Stimulated activated naive CD8-positive, alpha-beta T cell treated with anti-CD3 and anti-CD28 coated beads, Interleukin-15, Interleukin-2, amounts not matched to agents 100 ng/mL and 50 ng/mL, for 24 hours (primary cell): ENCODE measurements at regions not wholly inside any gene's neighbourhood (a gene's known extent, or its start where the extent isn't known, plus 50 kb on each side); places are given as distances from the start of the nearest gene placed in this dataset.

ENCODE experiments used
- H3K27ac Mint-ChIP-seq: one replicate; pipeline ENCODE4 v1.8.0; 2021; ENCODE audit warnings: mild to moderate bottlenecking, mixed read lengths
- H3K27me3 Mint-ChIP-seq: one replicate; pipeline ENCODE4 v1.8.0; 2021; ENCODE audit warnings: mixed read lengths
- H3K36me3 Mint-ChIP-seq: one replicate; pipeline ENCODE4 v1.8.0; 2021; ENCODE audit warnings: low read depth, mixed read lengths
- H3K4me1 Mint-ChIP-seq: one replicate; pipeline ENCODE4 v1.8.0; 2021; ENCODE audit warnings: low read depth, mixed read lengths
- H3K4me3 Mint-ChIP-seq: one replicate; pipeline ENCODE4 v1.8.0; 2021; ENCODE audit warnings: mild to moderate bottlenecking, mixed read lengths
- H3K9me3 Mint-ChIP-seq: one replicate; pipeline ENCODE4 v1.8.0; 2021; ENCODE audit warnings: mixed read lengths

DNA sequence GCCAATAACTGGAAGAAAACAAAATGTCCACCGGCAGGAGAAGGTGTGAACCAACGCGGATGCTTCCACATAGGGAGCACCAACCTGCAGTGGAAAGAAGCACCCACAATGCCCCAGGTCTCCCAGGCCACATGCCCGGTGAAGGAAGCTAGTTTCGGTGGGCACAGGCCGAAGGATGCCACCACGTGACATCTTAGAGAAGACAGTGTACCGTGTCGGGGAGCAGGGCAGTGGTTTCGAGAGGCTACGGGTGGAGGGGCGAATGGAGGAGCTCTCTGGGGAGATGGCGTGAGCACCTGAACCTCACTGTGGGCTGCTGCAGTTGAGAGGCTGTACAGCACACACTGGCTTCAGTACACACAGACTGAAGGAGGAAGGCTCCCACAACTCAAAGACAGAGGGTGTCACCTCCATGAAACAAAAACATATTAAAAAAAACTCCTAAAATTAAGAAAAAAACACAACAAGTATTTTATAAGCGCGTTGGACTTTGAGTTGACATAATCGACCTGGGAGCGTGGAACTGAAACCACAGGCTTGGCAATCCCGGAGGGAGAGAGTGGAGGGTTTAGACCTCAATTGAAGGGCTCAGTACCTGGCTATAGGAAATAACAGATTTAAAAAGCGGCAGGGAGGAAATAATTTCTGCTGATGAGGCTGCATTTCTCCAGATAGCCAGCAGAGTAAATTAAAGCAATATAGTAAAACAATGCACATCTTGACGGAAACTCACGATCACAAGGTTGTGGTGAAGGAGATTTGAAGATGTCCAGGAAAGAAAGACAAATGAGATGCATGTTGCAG, 160.1 kb downstream of the RTP5 start:
- no peaks in the 10 kb centered on the region for H3K9me3 Mint-ChIP-seq
- peaks cover 23% of the 10 kb centered on the region for H3K27me3 Mint-ChIP-seq
- no peak overlapping the region for H3K4me3 Mint-ChIP-seq
- peaks cover 38% of the 10 kb centered on the region for H3K4me1 Mint-ChIP-seq
- peaks cover 6% of the 10 kb centered on the region for H3K36me3 Mint-ChIP-seq
- H3K27ac Mint-ChIP-seq = peak overlapping the region; percentile 52

DNA sequence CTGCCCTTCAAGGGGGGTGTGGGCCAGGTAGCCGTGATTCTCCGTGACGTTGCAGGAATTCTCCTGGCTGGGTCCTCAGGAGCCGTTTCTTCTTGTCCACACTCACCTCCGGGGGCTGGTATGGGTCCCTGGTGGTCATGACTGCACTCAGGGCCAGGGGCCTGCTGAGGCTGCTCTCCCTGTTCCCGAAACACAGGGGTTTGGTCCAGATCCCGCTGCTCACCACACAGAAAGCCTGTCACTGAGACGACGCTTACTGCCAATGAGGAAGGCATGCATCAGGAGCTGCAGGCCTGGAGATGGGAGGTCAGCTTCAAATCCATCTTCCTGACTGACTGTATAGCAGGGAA, 160.7 kb downstream of the RTP5 start:
- H3K27ac Mint-ChIP-seq = no peak overlapping the region
- H3K9me3 Mint-ChIP-seq = no peaks in the 10 kb centered on the region
- peaks cover 38% of the 10 kb centered on the region for H3K4me1 Mint-ChIP-seq
- H3K36me3 Mint-ChIP-seq = peaks cover under 1% of the 10 kb centered on the region
- peaks cover 19% of the 10 kb centered on the region for H3K27me3 Mint-ChIP-seq
- no peak overlapping the region for H3K4me3 Mint-ChIP-seq

DNA sequence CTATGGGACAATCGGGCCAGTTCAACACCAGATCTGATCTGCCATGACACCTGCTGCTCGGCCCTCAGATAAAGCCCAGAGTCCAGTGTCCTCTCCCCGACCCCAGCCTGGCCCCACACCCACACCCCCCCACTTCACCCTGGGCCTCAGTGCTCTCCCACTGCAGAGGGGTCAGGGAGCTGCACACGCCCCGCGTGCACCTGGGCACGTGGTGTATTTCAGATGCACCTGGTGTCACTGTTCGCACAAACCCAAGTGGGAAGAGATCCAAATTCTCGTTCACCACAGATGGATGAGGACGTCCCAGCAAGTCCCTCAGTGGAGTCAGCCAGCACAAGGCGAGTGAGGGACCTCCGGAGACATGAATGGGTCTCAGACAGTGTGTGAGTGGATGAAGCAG, 161.3 kb downstream of the RTP5 start:
- H3K9me3 Mint-ChIP-seq = no peaks in the 10 kb centered on the region
- no peaks in the 10 kb centered on the region for H3K36me3 Mint-ChIP-seq
- peaks cover 38% of the 10 kb centered on the region for H3K4me1 Mint-ChIP-seq
- H3K4me3 Mint-ChIP-seq = peak overlapping the region; percentile 73
- peaks cover 17% of the 10 kb centered on the region for H3K27me3 Mint-ChIP-seq
- H3K27ac Mint-ChIP-seq = no peak overlapping the region

DNA sequence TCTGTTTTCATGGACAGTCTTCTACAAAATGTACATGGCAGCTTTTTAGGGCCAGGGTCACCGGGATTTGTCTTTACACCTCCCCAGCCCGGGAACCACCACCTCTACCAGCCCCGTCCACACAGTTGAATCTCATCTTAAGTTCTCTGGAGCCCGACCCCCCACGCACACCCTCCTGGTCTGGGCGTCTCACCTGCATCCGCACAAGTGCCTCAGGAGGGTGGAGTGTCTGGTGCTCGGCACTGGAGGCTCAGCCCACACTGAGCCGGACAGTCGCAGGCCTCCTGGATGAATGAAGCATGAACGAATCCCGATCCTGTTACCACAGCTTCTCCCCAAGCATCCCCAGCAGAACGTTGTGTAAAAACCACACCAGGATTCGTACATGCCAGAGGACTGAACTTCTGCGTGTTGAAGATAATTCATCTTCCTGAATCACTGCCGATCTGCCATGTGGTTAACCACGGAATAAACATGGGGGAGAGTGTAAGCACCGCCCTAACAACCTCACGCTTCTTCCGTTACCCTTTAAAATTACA, 162.0 kb downstream of the RTP5 start:
- peak overlapping the region; percentile 73 for H3K27ac Mint-ChIP-seq

DNA sequence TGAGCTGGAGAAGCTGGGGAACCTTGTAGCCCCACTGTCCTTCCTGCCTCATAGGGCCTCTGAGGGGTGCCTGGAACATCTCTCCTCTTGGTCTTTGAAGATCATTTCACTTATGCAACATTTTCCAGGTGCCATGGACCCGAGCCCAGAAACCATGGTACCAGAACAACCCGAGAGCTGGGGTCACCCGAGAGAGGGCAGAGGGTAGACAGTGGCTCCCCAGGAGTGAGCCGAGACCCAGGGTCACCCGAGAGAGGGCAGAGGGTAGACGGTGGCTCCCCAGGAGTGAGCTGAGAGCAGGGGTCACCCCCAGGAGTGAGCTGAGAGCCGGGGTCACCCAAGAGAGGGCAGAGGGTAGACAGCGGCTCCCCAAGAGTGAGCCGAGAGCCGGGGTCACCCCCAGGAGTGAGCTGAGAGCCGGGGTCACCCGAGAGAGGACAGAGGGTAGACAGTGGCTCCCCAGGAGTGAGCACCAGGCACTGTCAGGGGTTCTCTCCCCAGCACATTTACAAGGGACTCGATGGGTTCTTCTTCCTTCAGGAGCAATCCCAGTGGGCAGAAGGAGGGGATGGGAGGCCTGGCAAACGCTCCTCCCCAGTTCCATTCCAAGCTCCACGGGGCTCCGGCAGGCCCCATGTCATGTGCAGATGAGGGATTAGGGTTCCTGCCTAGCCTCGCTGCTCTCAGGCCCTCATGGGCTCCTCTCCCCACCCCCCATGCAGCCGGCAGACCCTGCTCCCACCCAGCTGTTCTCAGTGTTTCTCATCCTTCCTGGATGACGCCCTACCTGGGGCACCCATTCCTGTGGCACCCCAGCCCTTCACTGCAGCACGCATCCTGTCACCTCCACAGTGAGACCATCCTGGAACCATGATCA, 163.5 kb downstream of the RTP5 start:
- no peaks in the 10 kb centered on the region for H3K36me3 Mint-ChIP-seq
- H3K27me3 Mint-ChIP-seq = peaks cover 17% of the 10 kb centered on the region
- peaks cover 38% of the 10 kb centered on the region for H3K4me1 Mint-ChIP-seq
- H3K4me3 Mint-ChIP-seq = no peak overlapping the region
- H3K9me3 Mint-ChIP-seq = no peaks in the 10 kb centered on the region
- no peak overlapping the region for H3K27ac Mint-ChIP-seq

More for the DNA sequence above, 162.0 kb downstream of the RTP5 start:
- H3K36me3 Mint-ChIP-seq = no peaks in the 10 kb centered on the region
- peaks cover 38% of the 10 kb centered on the region for H3K4me1 Mint-ChIP-seq
- H3K9me3 Mint-ChIP-seq = no peaks in the 10 kb centered on the region
- H3K27me3 Mint-ChIP-seq = peaks cover 17% of the 10 kb centered on the region
- peak overlapping the region; percentile 73 for H3K4me3 Mint-ChIP-seq

DNA sequence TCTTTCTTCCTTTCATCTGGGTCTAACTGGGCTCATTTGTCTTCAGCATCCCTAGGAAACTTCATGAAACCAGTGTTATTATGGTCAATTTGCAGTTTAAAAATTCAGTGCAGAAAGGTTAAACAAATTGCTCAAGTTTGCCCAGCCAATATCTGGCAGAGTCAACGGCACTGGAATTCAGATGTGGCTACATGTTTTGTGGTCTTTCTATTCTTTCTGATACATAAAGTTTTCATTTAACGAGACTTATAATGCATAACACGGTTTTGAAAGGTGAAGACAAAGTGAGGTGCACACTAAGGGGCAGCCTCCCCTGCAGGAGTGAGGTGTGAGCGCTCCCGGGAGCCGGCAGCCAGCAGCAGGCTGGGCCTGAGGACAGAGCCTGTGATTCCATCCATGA, 164.6 kb downstream of the RTP5 start:
- Mint-ChIP-seq H3K36me3 (no peaks in the 10 kb centered on the region), H3K27me3 (peaks cover 17% of the 10 kb centered on the region), H3K27ac (no peak overlapping the region), H3K4me3 (no peak overlapping the region), H3K9me3 (no peaks in the 10 kb centered on the region), H3K4me1 (peaks cover 37% of the 10 kb centered on the region)

DNA sequence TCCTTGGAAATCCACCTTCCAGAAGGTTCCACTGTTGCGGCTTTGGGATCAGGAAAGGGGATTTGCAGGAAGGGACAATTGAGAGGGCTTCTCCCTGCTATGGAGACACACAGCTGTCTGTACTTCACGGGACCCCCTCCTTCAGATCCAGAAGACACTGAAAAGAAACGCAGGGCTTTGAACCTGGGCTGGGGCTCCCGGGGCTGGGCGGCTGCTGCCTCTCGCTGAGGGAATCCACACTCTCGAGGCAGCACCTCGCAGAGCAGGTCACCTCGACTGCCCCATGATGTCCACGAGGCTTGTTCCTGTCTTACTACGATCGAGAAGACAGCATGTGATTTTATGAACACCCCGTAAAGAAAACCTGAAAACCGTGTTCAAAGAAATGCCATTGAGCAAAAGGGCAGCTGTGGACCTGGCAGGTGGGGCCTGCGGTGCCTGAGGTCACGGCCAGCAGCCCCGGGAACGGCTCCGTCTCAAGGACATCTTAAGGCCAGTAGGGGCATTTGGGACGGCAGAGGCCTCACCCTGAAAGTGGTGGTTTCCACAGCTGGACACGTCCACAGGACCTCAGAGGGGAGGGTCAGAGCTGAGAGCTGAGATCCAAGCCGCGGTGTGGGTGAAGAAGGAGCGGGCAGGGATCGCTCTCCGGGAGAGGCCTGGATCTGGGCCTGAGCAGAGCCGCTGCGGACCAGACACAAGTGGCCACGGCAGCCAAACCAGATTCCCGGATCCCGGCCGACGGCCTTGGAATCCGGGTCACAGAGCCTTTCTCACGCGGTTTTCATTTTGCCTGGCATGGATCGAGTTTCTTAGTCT, 165.7 kb downstream of the RTP5 start:
- Mint-ChIP-seq H3K4me3 (no peak overlapping the region), H3K4me1 (peaks cover 29% of the 10 kb centered on the region), H3K27me3 (peaks cover 17% of the 10 kb centered on the region), H3K27ac (no peak overlapping the region), H3K36me3 (no peaks in the 10 kb centered on the region), H3K9me3 (no peaks in the 10 kb centered on the region)

DNA sequence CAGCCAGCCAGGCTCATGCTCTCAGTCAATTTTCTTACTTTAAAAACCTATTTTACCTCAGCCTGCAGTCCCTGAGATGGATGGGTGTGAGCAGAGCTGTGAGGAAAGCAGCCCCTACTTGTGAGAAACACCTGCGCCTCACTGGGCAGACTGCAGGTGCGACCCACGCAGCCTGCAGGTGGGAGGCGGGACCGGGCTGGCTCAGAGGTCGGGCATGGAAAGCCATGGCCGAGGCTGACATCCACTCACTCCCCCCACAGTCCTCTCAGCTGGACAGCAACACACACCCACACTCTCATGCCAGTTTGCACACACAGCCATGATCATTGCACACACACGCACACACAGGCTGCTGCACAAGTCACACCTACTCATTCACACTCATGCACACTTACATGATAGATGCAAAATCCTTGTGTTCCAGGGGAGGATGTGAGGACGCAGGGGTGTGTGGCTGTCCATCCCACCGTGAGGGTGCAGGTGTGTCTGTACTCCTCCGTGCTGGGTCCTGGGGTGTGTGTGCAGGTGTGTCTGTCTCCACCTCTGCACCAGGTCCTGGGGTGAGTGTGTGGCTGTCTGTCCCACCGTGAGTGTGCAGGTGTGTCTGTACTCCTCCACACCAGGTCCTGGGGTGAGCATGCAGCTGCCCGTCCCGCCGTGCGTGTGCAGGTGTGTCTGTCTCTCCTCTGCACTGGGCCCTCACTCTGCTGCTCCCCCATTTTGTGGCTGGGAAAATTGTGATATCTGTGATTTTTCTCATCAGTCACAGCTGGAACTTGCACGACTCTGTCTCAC, 166.5 kb downstream of the RTP5 start:
- peaks cover 12% of the 10 kb centered on the region for H3K27me3 Mint-ChIP-seq
- no peaks in the 10 kb centered on the region for H3K9me3 Mint-ChIP-seq
- peaks cover 21% of the 10 kb centered on the region for H3K4me1 Mint-ChIP-seq
- no peak overlapping the region for H3K4me3 Mint-ChIP-seq
- no peak overlapping the region for H3K27ac Mint-ChIP-seq
- H3K36me3 Mint-ChIP-seq = no peaks in the 10 kb centered on the region

DNA sequence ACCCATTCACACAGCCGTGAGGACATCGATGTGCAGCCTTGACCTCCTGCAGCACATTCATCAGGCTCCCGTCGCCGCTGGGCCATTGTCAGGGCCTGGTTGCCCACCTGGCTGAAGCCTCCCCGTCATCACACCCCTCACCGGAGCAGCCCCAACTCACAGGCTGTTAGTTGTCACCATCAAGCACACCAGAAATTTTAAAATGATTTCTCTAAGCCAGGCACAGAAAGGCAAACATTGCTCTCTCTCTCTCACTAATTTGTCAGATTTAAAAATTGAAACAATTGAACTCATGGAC, 167.1 kb downstream of the RTP5 start:
- Mint-ChIP-seq H3K4me1 (peaks cover 15% of the 10 kb centered on the region), H3K27me3 (peaks cover 11% of the 10 kb centered on the region), H3K27ac (no peak overlapping the region), H3K9me3 (no peaks in the 10 kb centered on the region), H3K4me3 (no peak overlapping the region), H3K36me3 (no peaks in the 10 kb centered on the region)

DNA sequence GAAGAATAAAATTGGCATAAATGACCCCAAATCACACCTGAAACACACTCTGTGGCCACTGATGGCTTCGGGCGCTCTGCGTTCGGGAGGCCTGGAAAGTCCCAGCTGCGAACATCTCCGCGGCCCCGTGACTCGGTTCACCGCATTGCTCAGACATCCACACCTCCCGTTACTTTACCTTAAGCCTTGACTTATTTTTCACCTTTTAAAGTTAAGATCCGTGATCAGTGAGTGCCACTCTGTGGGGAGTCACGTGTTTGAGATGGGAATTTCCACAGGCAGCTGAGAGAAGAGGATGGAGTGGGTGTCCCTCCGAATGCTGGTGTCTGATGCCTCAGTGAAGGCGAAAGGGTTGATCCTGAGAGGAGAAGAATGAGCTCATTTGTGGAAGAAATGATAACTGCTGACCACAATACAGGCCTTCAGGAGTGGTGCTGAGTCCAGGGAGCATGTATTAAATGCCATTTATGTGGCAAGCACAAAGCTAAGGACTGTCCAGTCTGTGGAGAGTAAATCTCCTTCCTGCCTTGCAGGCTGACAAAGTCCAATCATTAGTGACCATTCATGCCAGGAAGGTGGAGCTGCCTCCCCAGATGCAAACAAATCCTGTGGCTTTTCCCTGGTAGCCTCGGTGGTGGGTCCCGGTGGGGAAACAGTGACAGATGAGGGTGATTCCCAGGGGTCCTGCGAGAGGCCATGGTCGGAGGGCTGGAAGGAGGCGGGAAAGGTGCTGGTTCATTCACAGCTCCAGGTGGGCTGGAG, 168.8 kb downstream of the RTP5 start:
- Mint-ChIP-seq H3K27me3 (peaks cover 12% of the 10 kb centered on the region), H3K4me3 (no peak overlapping the region), H3K9me3 (no peaks in the 10 kb centered on the region), H3K36me3 (no peaks in the 10 kb centered on the region), H3K27ac (no peak overlapping the region), H3K4me1 (peaks cover 6% of the 10 kb centered on the region)

DNA sequence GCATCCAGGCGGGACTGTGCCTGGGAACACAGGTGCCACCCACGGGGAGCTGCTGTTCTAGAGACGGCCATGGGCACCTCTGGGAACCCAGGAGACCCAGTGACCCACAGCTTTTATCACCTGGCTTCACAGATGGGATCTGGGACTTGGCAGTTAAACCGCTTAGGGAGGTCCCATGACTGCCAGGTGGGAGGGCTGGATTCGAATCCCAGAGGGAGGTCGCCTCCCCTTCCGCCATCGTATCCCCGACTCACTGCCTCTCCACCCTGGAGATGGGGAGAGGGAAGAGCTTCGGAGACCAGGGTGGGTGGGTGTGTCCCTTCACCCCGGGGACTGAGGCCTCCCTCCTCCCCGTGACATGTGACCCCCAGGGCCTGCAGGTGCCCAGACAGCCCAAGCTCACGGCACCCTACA, 169.4 kb downstream of the RTP5 start:
- H3K36me3 Mint-ChIP-seq = no peaks in the 10 kb centered on the region
- H3K4me3 Mint-ChIP-seq = no peak overlapping the region
- no peaks in the 10 kb centered on the region for H3K9me3 Mint-ChIP-seq
- no peak overlapping the region for H3K27ac Mint-ChIP-seq
- peaks cover 12% of the 10 kb centered on the region for H3K27me3 Mint-ChIP-seq
- peaks cover under 1% of the 10 kb centered on the region for H3K4me1 Mint-ChIP-seq

DNA sequence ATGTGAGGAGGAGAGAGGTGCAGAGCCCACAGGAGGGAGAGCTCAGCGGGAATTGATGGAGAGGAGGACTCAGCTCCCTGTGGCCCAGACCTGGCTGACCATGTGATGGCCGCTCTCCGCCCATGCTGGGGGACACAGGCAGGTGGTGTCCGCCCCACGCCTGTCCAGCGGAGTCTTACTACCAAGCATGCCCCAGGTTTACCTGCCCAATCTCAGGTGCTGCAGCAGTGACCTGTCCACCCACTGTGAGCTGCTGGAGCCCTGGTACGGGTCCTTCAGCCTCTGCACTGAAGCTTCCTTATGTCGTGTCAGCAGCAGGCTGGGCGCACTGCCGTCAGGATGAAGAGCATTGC, 170.8 kb downstream of the RTP5 start:
- no peak overlapping the region for H3K27ac Mint-ChIP-seq
- H3K36me3 Mint-ChIP-seq = no peaks in the 10 kb centered on the region
- no peaks in the 10 kb centered on the region for H3K9me3 Mint-ChIP-seq
- H3K4me1 Mint-ChIP-seq = no peaks in the 10 kb centered on the region
- peaks cover 12% of the 10 kb centered on the region for H3K27me3 Mint-ChIP-seq
- H3K4me3 Mint-ChIP-seq = no peak overlapping the region

DNA sequence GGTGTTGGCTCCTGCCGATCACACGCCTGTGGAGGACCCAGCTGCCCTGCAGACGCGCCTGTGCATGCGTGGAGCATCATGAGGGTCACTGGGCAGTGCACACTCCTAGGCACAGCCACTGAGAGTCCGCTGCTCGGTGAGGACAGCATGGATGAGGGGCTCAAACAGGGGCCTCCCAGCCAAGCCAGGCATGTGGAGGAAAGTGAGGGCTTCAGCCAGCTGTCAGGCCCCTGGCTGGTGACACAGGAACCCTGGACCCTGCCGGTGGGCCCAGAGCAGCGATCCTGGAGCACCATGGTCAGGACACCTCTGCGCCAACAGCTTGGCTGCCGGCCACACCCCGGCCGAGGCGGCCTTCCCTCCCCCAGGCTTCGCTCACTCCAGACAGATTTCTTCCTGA, 171.2 kb downstream of the RTP5 start:
- peaks cover 12% of the 10 kb centered on the region for H3K27me3 Mint-ChIP-seq
- H3K36me3 Mint-ChIP-seq = no peaks in the 10 kb centered on the region
- H3K27ac Mint-ChIP-seq = no peak overlapping the region
- H3K4me3 Mint-ChIP-seq = no peak overlapping the region
- H3K9me3 Mint-ChIP-seq = no peaks in the 10 kb centered on the region
- H3K4me1 Mint-ChIP-seq = no peaks in the 10 kb centered on the region

DNA sequence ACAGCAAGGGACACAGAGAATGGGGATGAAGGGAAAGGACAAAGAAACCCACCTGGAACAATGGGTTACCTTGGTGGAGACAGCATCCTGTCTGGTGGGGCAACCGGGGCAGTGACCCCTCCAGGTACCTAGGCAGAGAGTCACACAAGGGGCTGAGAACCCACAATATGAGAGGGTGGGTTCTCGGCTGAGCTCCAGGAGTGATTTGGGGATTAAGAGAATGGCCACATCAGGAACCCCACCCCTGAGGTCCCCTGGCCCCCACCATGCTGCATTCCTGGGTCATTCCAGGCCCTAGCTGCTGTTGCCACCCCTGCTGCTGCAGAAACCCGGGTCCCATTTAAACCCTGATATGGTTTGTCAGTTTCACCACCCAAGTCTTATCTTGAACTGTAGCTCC, 172.3 kb downstream of the RTP5 start:
- no peak overlapping the region for H3K27ac Mint-ChIP-seq
- no peaks in the 10 kb centered on the region for H3K9me3 Mint-ChIP-seq
- peaks cover 17% of the 10 kb centered on the region for H3K27me3 Mint-ChIP-seq
- H3K4me1 Mint-ChIP-seq = no peaks in the 10 kb centered on the region
- no peaks in the 10 kb centered on the region for H3K36me3 Mint-ChIP-seq
- no peak overlapping the region for H3K4me3 Mint-ChIP-seq
